ENCODE measurements at regions not wholly inside any gene's neighbourhood (a gene's known extent, or its start where the extent isn't known, plus 50 kb on each side); places are given as distances from the start of the nearest gene placed in this dataset.

DNA sequence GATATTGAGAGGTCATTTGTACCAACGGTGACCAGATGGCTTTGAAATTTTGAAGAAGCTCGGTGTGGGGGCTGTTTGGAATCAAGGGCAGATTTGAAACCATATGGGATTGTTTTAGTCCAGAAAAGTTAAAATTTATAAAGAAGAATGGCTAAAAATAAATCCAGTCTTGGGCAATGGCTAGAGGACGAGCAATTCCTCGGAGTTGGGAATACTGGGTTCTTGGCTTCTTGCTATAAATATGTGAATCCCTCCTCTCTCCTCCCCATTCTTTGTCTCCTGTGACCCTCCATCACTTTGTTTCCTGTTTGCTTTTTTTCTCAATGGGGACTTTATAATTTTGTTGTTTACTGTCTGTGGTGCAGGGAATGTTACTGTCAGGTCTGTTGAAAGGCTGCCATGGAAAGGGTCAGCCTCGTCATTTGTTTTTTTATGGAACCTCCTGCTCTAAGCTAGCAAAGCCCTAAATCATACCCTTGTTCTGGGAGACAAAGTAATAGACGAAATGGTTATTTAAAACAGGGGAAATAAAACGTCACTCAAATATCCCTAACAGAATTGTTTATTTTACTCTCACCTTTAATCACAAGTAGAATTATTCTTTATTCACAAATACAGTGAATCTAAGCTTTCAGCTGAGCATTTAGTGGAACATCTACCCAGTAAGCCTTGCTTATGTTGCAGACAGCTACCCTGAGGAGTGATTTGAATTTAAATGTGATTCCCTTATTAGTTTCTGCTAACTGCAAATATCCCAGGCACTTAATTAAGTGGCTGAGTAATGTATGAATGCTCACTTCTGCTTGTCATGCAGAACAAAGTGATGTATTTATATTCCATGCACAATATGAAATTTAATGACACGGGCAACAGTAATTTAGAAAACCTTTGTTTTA lies 273.1 kb upstream of the NOVA1 start:
- H3K4me1 ChIP-seq (ENCODE audit: insufficient read depth, low read length): peaks cover 27% of the 10 kb centered on the region
- peak overlapping the region; percentile 37 for H2AFZ ChIP-seq (ENCODE audit: low read depth, low read length)
- H3K9me3 ChIP-seq (ENCODE audit: low read length): no peaks in the 10 kb centered on the region
- H3K4me3 ChIP-seq (ENCODE audit: low read length): no peak overlapping the region
- no peaks in the 10 kb centered on the region for H3K36me3 ChIP-seq (ENCODE audit: insufficient read depth, low read length)
- H3K27me3 ChIP-seq (ENCODE audit: insufficient read depth, low read length): no peaks in the 10 kb centered on the region

DNA sequence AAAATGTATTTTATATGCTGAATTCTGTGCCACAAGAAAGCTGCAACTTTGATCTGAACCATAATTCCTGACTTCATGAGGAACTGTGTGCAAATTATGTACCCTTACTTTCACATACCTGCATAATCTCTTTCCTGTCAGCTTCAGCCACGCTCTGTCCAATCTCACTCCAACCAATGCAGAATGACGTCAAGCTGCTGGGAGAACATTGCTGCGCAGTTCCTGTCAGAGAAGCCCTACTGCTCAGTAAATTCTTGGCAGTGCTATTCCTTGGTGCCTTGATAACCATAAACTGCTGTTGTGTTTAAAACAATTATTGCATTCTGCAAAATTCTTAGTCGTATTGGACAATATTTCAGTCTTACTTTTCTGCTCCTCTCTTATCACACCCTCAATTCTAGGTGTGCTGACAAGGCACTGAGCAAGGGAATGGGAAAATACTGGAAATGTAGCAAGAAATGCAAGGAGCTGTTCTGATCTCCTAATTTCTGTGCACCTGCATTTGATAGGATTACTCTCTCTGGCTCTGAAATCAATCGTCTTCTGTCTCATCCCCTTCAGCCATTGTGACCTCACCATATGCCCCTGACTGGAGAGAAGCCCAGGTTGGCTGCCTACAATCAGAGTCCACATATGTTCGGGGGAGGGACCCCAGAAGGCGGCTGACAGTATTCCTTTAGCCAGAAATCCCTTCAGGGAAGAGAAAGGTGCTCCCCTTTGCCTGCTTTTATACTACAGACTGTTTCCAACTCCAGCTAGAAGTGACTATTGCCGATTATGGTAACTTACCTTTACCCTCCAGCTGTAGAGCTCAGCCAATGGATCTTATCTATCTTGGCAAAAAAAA lies 274.9 kb upstream of the NOVA1 start:
- H3K4me1 ChIP-seq (ENCODE audit: insufficient read depth, low read length): peaks cover 27% of the 10 kb centered on the region
- no peaks in the 10 kb centered on the region for H3K36me3 ChIP-seq (ENCODE audit: insufficient read depth, low read length)
- no peak overlapping the region for H3K4me3 ChIP-seq (ENCODE audit: low read length)
- no peaks in the 10 kb centered on the region for H3K27me3 ChIP-seq (ENCODE audit: insufficient read depth, low read length)
- H3K9me3 ChIP-seq (ENCODE audit: low read length): no peaks in the 10 kb centered on the region
- H2AFZ ChIP-seq (ENCODE audit: low read depth, low read length): peak overlapping the region; percentile 33

DNA sequence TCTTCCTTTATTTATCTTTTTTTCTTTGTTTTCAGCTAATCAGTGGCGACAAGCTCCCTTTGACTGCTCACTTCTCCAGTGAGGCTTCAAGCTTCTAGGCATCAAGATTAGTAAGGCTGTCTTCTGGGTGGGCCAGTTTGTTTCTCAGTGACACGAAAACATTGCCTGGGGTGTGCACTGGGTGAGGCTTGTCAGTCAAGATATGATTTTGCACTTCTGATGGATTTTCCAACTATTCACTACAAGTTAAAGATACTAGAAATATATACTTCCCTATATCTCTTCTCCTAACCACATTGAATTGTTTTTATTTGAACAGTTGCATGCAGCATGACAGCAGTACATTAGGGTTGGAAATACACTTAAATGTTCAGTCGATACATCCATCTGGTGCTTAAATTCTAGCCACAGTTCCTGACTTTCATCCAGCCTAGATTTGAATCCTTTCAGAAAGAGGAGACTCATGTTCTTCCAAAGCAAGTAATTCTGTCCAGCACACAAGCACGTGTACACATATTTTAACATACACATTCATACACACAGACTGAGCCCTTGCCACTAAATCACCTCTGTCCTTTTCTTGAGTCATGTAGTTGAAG lies 275.6 kb upstream of the NOVA1 start:
- Histone ChIP-seq H3K27me3 (ENCODE audit: insufficient read depth, low read length) (no peaks in the 10 kb centered on the region), H3K4me1 (ENCODE audit: insufficient read depth, low read length) (peaks cover 27% of the 10 kb centered on the region)

DNA sequence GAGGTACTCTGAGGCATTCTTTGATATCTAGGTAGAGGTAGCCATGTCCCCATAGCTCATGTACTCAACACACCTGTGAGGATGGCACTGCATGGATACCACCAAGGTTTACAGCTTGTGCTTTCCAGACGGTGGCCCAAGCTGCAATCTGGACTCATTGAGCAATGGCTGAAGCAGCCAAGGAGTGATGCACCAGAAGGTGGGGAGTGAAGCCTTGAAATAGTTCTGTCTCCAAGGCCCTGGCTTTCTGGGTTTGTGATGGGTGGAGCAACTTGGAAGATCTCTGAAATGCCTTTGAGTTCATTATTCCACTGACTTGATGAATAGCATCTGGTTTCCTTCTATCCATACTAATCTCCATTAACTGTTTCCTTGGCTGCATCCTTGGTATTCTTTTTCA lies 290.0 kb upstream of the NOVA1 start:
- H3K27me3 ChIP-seq (ENCODE audit: insufficient read depth, low read length): no peaks in the 10 kb centered on the region
- H3K4me1 ChIP-seq (ENCODE audit: insufficient read depth, low read length): peaks cover 11% of the 10 kb centered on the region
- H3K4me3 ChIP-seq (ENCODE audit: low read length): no peak overlapping the region
- no peaks in the 10 kb centered on the region for H3K9me3 ChIP-seq (ENCODE audit: low read length)
- no peaks in the 10 kb centered on the region for H3K36me3 ChIP-seq (ENCODE audit: insufficient read depth, low read length)
- no peak overlapping the region for H2AFZ ChIP-seq (ENCODE audit: low read depth, low read length)

More for the DNA sequence above, 275.6 kb upstream of the NOVA1 start:
- Histone ChIP-seq H3K4me3 (ENCODE audit: low read length) (no peak overlapping the region), H3K36me3 (ENCODE audit: insufficient read depth, low read length) (no peaks in the 10 kb centered on the region), H3K9me3 (ENCODE audit: low read length) (no peaks in the 10 kb centered on the region), H2AFZ (ENCODE audit: low read depth, low read length) (no peak overlapping the region)

DNA sequence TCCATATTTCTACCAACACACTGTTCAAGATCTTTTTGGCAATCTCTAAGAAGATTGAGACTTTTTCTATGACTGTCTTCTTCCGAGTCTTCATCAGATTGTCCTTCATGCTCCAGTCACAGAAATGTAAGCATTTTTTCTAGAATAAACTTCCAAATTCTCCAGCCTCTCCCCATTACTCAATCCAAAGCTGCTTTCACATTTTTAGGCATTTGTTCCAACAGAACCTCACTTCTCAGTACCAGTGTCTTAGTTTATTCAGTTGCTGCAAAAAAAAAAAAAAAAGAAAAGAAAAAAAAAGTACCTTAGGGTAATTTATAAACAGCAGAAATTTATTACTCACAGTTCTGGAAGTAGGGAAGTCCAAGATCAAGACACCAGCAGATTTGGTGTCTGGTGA lies 290.8 kb upstream of the NOVA1 start:
- no peak overlapping the region for H3K4me3 ChIP-seq (ENCODE audit: low read length)
- H3K27me3 ChIP-seq (ENCODE audit: insufficient read depth, low read length): no peaks in the 10 kb centered on the region
- no peaks in the 10 kb centered on the region for H3K36me3 ChIP-seq (ENCODE audit: insufficient read depth, low read length)
- no peak overlapping the region for H2AFZ ChIP-seq (ENCODE audit: low read depth, low read length)
- H3K9me3 ChIP-seq (ENCODE audit: low read length): no peaks in the 10 kb centered on the region
- H3K4me1 ChIP-seq (ENCODE audit: insufficient read depth, low read length): peaks cover 11% of the 10 kb centered on the region

DNA sequence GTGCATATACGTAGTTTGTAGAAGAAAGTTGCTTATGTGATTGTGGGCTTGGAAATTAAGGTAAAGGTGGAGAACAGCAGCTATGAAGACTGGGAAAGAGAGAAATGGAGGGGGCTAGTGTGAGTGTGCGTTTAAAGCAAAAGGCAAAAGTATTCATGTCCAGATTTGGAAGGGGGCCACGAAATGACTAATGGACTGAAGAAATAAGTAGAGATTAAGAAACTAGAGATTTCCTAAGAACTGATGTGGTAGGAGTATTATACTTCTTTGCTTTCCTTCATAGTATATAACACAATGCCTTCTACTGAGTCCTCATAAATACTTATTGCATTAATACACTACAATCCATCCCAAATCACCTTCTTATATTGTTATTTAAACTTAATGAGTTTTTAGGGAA lies 298.6 kb upstream of the NOVA1 start:
- Histone ChIP-seq H3K9me3 (ENCODE audit: low read length) (peaks cover 2% of the 10 kb centered on the region), H3K27me3 (ENCODE audit: insufficient read depth, low read length) (no peaks in the 10 kb centered on the region), H2AFZ (ENCODE audit: low read depth, low read length) (no peak overlapping the region), H3K36me3 (ENCODE audit: insufficient read depth, low read length) (no peaks in the 10 kb centered on the region), H3K4me3 (ENCODE audit: low read length) (no peak overlapping the region), H3K4me1 (ENCODE audit: insufficient read depth, low read length) (no peaks in the 10 kb centered on the region)

DNA sequence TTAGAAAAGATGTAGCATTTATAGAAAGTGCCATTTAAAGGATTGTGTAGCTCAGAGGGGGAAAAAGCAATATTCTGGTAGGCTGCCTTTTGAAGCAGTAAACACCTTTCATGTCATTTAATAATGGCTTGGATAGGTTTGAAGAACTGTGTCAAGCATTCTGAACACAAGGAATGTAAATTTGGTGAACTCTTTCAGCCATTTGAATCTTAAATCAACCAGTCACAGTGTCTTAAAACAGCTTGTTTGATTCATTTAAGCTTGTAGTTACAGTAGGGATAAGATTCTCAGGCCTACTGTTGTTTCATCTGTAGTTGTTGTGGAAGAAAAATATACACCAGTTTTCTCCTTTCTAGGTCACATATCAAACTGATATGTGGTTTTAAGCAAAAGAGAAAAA lies 299.4 kb upstream of the NOVA1 start:
- peaks cover 2% of the 10 kb centered on the region for H3K9me3 ChIP-seq (ENCODE audit: low read length)
- no peak overlapping the region for H2AFZ ChIP-seq (ENCODE audit: low read depth, low read length)
- H3K27me3 ChIP-seq (ENCODE audit: insufficient read depth, low read length): no peaks in the 10 kb centered on the region
- H3K4me1 ChIP-seq (ENCODE audit: insufficient read depth, low read length): no peaks in the 10 kb centered on the region
- no peak overlapping the region for H3K4me3 ChIP-seq (ENCODE audit: low read length)
- H3K36me3 ChIP-seq (ENCODE audit: insufficient read depth, low read length): no peaks in the 10 kb centered on the region

DNA sequence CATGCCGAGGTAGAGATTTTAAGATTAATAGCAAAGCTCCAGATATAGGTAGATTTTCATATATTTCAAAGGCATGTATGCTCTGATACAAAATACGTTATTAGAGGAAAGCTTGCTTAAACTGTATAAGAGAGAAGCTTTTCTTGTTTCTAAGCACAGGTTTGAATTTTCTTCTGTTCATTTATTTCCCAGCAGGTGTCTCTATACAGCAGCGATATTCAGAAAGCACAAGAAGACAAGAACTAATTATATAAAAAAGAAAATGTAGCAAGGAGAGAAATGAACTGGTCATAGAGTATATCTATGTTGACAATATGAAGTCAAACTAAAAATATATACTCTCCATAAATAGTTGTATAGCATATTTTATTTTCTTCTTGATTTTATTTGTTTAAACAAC lies 307.4 kb upstream of the NOVA1 start:
- Histone ChIP-seq H3K36me3 (ENCODE audit: insufficient read depth, low read length) (no peaks in the 10 kb centered on the region), H3K4me3 (ENCODE audit: low read length) (no peak overlapping the region), H2AFZ (ENCODE audit: low read depth, low read length) (no peak overlapping the region), H3K27me3 (ENCODE audit: insufficient read depth, low read length) (no peaks in the 10 kb centered on the region), H3K4me1 (ENCODE audit: insufficient read depth, low read length) (no peaks in the 10 kb centered on the region), H3K9me3 (ENCODE audit: low read length) (peaks cover 2% of the 10 kb centered on the region)

DNA sequence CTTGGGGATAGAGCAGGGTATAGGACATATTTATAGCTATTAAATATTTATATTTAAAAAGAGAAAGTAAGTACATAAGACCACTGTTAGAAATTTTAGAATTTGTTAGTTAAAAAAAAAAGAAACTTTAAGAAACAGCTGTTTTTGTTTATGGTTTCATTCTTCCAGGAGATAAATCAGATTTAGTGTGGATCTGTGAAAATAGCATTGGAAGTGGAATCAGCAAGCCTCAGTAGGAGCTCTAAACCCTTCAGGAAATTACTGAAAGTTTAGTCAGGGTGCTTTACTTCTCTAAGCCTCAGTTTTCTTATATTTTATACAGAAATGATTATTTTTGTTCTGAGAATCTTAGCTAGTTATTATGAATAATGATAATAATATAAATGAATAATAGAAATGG lies 316.0 kb upstream of the NOVA1 start:
- Histone ChIP-seq H2AFZ (ENCODE audit: low read depth, low read length) (no peak overlapping the region), H3K9me3 (ENCODE audit: low read length) (peaks cover 3% of the 10 kb centered on the region), H3K4me3 (ENCODE audit: low read length) (no peak overlapping the region), H3K4me1 (ENCODE audit: insufficient read depth, low read length) (no peaks in the 10 kb centered on the region), H3K27me3 (ENCODE audit: insufficient read depth, low read length) (no peaks in the 10 kb centered on the region), H3K36me3 (ENCODE audit: insufficient read depth, low read length) (no peaks in the 10 kb centered on the region)

DNA sequence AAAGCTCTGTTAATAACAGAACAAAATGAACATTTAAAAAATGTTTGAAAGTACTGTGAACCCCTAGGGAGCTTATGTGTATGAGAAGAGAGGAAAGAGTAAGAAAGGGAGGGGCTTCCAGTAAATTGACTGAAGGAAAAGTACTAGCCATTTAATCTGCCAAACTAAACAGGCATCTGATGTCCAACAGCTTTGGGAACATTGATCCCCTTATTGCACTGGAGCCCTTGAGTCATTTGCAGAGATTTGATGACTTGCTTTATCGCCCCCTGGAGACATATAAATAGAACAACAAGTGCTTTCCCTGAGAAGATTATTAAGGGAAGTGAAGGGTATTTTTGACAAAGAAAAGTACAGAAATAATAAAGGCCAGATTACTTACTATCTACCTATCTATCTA lies 319.3 kb upstream of the NOVA1 start:
- H3K4me3 ChIP-seq (ENCODE audit: low read length): no peak overlapping the region

DNA sequence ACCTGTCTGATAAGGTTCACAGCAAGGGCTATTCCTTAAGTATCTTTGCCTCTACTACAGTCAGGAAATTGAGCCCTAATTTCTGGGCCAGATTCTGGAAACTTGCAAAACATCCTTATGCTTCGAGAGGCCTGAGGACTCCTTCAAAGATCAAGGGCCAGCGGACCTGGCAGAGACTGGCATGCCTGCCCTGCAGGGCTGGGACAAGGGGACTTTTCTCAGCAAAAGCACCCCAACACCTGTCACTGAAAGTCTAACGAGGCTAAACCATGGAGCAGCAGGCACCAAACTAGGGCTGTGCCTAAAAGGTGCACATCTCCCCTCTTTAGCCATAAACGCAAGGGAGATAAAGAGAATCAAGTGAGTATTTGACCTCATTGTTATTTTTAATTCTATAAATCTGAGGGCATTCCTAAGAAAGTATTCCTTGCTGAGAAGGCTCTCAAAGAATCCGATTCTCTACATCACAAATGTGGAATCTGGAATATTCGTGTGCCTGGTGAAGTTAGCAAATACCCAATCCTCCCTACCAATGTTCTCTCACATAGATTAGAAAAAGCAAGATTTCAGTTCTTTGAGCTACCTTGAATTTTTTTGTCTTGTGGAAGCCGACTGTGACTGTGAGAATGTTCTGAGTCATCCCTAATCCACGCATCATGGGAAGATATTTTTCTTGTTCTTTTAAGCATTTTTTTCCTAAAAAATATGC lies 328.2 kb upstream of the NOVA1 start:
- H3K9me3 ChIP-seq (ENCODE audit: low read length): no peaks in the 10 kb centered on the region
- no peaks in the 10 kb centered on the region for H3K27me3 ChIP-seq (ENCODE audit: insufficient read depth, low read length)
- peaks cover 20% of the 10 kb centered on the region for H3K4me1 ChIP-seq (ENCODE audit: insufficient read depth, low read length)
- H2AFZ ChIP-seq (ENCODE audit: low read depth, low read length): no peak overlapping the region
- no peak overlapping the region for H3K4me3 ChIP-seq (ENCODE audit: low read length)
- H3K36me3 ChIP-seq (ENCODE audit: insufficient read depth, low read length): no peaks in the 10 kb centered on the region

More for the DNA sequence above, 319.3 kb upstream of the NOVA1 start:
- Histone ChIP-seq H3K36me3 (ENCODE audit: insufficient read depth, low read length) (no peaks in the 10 kb centered on the region), H2AFZ (ENCODE audit: low read depth, low read length) (no peak overlapping the region), H3K9me3 (ENCODE audit: low read length) (peaks cover 3% of the 10 kb centered on the region), H3K4me1 (ENCODE audit: insufficient read depth, low read length) (no peaks in the 10 kb centered on the region), H3K27me3 (ENCODE audit: insufficient read depth, low read length) (no peaks in the 10 kb centered on the region)

DNA sequence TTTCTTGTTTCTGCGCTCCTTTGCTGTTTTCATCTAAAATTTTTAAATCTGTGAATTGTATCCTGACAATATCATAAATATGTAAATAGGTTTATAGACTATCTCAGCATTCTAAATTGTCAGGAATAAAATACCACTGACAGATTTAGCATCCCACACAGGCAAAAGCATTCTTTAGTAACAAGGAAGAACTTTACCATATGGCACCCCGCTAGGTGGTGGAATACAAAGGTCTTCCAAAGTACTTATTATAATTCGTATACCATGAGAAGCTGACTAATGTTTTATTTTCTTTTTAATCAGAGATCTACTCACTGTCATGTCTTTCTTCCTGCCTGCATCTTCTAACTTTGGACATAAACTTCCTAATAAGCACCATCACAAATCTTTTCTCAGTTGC lies 328.8 kb upstream of the NOVA1 start:
- no peaks in the 10 kb centered on the region for H3K9me3 ChIP-seq (ENCODE audit: low read length)
- no peak overlapping the region for H2AFZ ChIP-seq (ENCODE audit: low read depth, low read length)
- no peaks in the 10 kb centered on the region for H3K27me3 ChIP-seq (ENCODE audit: insufficient read depth, low read length)
- H3K36me3 ChIP-seq (ENCODE audit: insufficient read depth, low read length): no peaks in the 10 kb centered on the region
- H3K4me1 ChIP-seq (ENCODE audit: insufficient read depth, low read length): peaks cover 20% of the 10 kb centered on the region
- H3K4me3 ChIP-seq (ENCODE audit: low read length): no peak overlapping the region
